ENCODE measurements at regions not wholly inside any gene's neighbourhood (a gene's known extent, or its start where the extent isn't known, plus 50 kb on each side); places are given as distances from the start of the nearest gene placed in this dataset.

DNA sequence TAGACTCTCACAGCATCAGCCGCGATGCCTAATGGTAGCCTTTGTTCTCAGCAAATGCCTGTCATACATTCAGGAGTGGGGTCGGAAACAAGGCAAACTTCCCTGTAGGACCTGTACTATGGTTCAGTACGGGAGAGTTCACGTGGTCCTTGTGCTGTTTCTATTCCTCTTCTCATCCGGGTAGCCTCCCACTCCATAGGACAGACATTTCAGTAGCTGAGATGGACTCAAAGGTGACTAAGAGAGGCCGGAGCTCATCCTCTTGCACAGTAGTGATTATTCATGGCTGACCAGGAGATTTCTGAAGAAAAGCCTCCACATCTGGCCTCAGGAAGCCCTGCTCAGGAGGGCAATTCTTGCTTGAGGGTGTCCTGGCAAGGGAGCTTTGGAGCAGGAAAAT lies 117.8 kb upstream of the SPRED2 start:
- H3K9me3 ChIP-seq (ENCODE audit: low read length): no peaks in the 10 kb centered on the region
- H4K20me1 ChIP-seq (ENCODE audit: insufficient read depth, low read length): no peaks in the 10 kb centered on the region
- TF ChIP-seq FOXK2 (IDR thresholded peaks at IDR 0.05): no peak
- no peak for TF ChIP-seq NR2F6 (IDR thresholded peaks at IDR 0.05)
- no peak for TF ChIP-seq NR2F6 (CRISPR knock-in tag; IDR thresholded peaks at IDR 0.05)
- TF ChIP-seq SAP130 (CRISPR knock-in tag; IDR thresholded peaks at IDR 0.05; ENCODE audit: low read depth): no peak
- no peak for TF ChIP-seq NCOA2 (CRISPR knock-in tag; IDR thresholded peaks at IDR 0.05)
- H3K79me2 ChIP-seq (ENCODE audit: insufficient read depth, low read length): no peaks in the 10 kb centered on the region
- no peak overlapping the region for H3K27ac ChIP-seq (ENCODE audit: extremely low read length, insufficient read depth, low read length)
- no TSS peak for BruUV-seq (replicated peaks)
- FAIRE-seq: no peak
- CTCF ChIA-PET (ENCODE audit: low intra/inter-chr PET ratio, low total read pairs): no interaction called here
- peaks cover 24% of the 10 kb centered on the region for H3K4me1 ChIP-seq (ENCODE audit: insufficient read depth, low read length)
- intact Hi-C loops (cut with micrococcal nuclease; ENCODE audit: unreplicated experiment) (loop anchor here (5.0 kb wide), 1 partner anchor 268 kb away; no protein-coding TSS in a partner anchor), in situ Hi-C loops (cut with HindIII; ENCODE audit: extremely low pct_ligation_motif_present, low pct_unique_long_range_greater_than_20kb) (loop anchor here (5.0 to 25.0 kb wide), 4 partner anchors 115 to 938 kb away; partner anchors contain the start of genes CEP68 and SPRED2)
- no peak for DNase-seq (ENCODE audit: low spot score)
- no peak overlapping the region for H3K9ac ChIP-seq (ENCODE audit: insufficient read depth, low read depth, low read length)
- H2AFZ ChIP-seq (ENCODE audit: low read length): no peak overlapping the region
- H3K4me2 ChIP-seq (ENCODE audit: low read depth, low read length): no peak overlapping the region
- H3K36me3 ChIP-seq (replicated peaks in 1 of 2; ENCODE audit: control insufficient read depth in 1 of 2, insufficient read depth in 2 of 2, low read length in 2 of 2): no peaks in the 10 kb centered on the region
- ATAC-seq: no peak
- H3K27me3 ChIP-seq (ENCODE audit: control insufficient read depth in 1 of 2, insufficient read depth in 2 of 2, low read length in 2 of 2): 0 out of 5 replicates have a peak, but pooled peaks cover 0 to 5% of the 10 kb centered on the region in 2 experiments
- no peak overlapping the region for H3K4me3 ChIP-seq (replicated peaks in 1 of 3; ENCODE audit: insufficient read depth in 1 of 3, low read depth in 2 of 3, low read length in 3 of 3)
- WGBS (ENCODE audit: low lambda C conversion rate): 49% methylated on average over 7 of the region's 7 CpGs
- POLR2A ChIA-PET: no interaction called here

DNA sequence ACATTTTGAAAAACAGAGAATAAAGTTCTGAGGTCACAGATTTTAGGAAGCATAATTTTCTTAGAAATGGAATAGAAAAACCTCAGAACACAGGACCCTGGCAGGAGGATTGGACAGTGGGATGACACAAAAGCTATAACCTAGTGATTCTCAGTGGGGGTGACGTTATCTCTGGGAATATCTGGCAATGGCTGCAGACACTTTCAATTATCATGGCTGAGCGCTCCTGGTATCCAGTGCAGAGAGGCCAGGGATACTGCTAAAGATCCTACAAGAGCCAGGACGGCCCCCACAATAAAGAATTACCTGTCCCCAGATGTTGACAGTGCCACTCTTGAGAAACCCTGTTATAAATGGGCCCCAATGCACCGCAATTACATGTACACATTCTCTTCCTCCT lies 117.2 kb upstream of the SPRED2 start:
- POLR2A ChIA-PET: no interaction called here

More for the DNA sequence above, 117.2 kb upstream of the SPRED2 start:
- no peak overlapping the region for H3K9ac ChIP-seq (ENCODE audit: insufficient read depth, low read depth, low read length)
- ATAC-seq (no peak), DNase-seq (ENCODE audit: low spot score) (no peak), FAIRE-seq (no peak)
- H3K36me3 ChIP-seq (replicated peaks in 1 of 2; ENCODE audit: control insufficient read depth in 1 of 2, insufficient read depth in 2 of 2, low read length in 2 of 2): no peaks in the 10 kb centered on the region
- H3K4me1 ChIP-seq (ENCODE audit: insufficient read depth, low read length): peaks cover 29% of the 10 kb centered on the region
- no peak overlapping the region for H3K27ac ChIP-seq (ENCODE audit: extremely low read length, insufficient read depth, low read length)
- H4K20me1 ChIP-seq (ENCODE audit: insufficient read depth, low read length): no peaks in the 10 kb centered on the region
- no peak for TF ChIP-seq BORCS8-MEF2B (CRISPR knock-in tag; IDR thresholded peaks at IDR 0.05)
- TF ChIP-seq ZKSCAN5 (CRISPR knock-in tag; IDR thresholded peaks at IDR 0.05): no peak
- TF ChIP-seq NFIC (IDR thresholded peaks at IDR 0.05; ENCODE audit: low read length): no peak
- no peak for TF ChIP-seq ZNF790 (CRISPR knock-in tag; IDR thresholded peaks at IDR 0.05; ENCODE audit: borderline replicate concordance)
- TF ChIP-seq, protein P1, sequence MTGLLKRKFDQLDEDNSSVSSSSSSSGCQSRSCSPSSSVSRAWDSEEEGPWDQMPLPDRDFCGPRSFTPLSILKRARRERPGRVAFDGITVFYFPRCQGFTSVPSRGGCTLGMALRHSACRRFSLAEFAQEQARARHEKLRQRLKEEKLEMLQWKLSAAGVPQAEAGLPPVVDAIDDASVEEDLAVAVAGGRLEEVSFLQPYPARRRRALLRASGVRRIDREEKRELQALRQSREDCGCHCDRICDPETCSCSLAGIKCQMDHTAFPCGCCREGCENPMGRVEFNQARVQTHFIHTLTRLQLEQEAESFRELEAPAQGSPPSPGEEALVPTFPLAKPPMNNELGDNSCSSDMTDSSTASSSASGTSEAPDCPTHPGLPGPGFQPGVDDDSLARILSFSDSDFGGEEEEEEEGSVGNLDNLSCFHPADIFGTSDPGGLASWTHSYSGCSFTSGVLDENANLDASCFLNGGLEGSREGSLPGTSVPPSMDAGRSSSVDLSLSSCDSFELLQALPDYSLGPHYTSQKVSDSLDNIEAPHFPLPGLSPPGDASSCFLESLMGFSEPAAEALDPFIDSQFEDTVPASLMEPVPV (CRISPR knock-in tag; IDR thresholded peaks at IDR 0.05): no peak
- no peak for TF ChIP-seq TOE1 (CRISPR knock-in tag; IDR thresholded peaks at IDR 0.05)
- no peaks in the 10 kb centered on the region for H3K9me3 ChIP-seq (ENCODE audit: low read length)
- 0 out of 5 replicates have a peak, but pooled peaks cover 0 to 1% of the 10 kb centered on the region in 2 experiments for H3K27me3 ChIP-seq (ENCODE audit: control insufficient read depth in 1 of 2, insufficient read depth in 2 of 2, low read length in 2 of 2)
- CTCF ChIA-PET (ENCODE audit: low intra/inter-chr PET ratio, low total read pairs): no interaction called here
- H3K79me2 ChIP-seq (ENCODE audit: insufficient read depth, low read length): no peaks in the 10 kb centered on the region
- BruUV-seq (replicated peaks): no TSS peak
- H2AFZ ChIP-seq (ENCODE audit: low read length): no peak overlapping the region
- intact Hi-C loops (cut with micrococcal nuclease; ENCODE audit: unreplicated experiment): loop anchor here (5.0 kb wide), 1 partner anchor 267 kb away; no protein-coding TSS in a partner anchor
- in situ Hi-C loops (cut with HindIII; ENCODE audit: extremely low pct_ligation_motif_present, low pct_unique_long_range_greater_than_20kb): loop anchor here (5.0 to 25.0 kb wide), 4 partner anchors 115 to 937 kb away; partner anchors contain the start of genes CEP68 and SPRED2
- no peak overlapping the region for H3K4me2 ChIP-seq (ENCODE audit: low read depth, low read length)
- no peak overlapping the region for H3K4me3 ChIP-seq (replicated peaks in 1 of 3; ENCODE audit: insufficient read depth in 1 of 3, low read depth in 2 of 3, low read length in 3 of 3)
- WGBS (ENCODE audit: low lambda C conversion rate): 57% methylated on average over 4 of the region's 4 CpGs
